A673 (cell line): ENCODE measurements at regions not wholly inside any gene's neighbourhood (a gene's known extent, or its start where the extent isn't known, plus 50 kb on each side); places are given as distances from the start of the nearest gene placed in this dataset.

Experiments used
- BruUV-seq: library from RNA; stranded (reverse); fragments of 400-500 nt; replicated peaks from 2 replicates; lab custom pipeline; 2021; lab: Mats Ljungman, UMichigan
- CTCF ChIA-PET: fragments of 300-600 bp; sonication (Branson Sonifier 250); formaldehyde crosslinking; loops from one replicate; lab custom pipeline; 2022; ENCODE audit warnings: antibody characterized with exemption; lab: Charles Lee
- POLR2A ChIA-PET: fragments of 300-600 bp; sonication (Branson Sonifier 250); formaldehyde crosslinking; loops from one replicate; lab custom pipeline; 2022; ENCODE audit warnings: antibody characterized with exemption; ENCODE audit not compliant: low non-redundant PET; lab: Charles Lee
- DNase-seq: peaks from one replicate; pipeline ENCODE4 v3.0.0-alpha.2; 2015; ENCODE audit warnings: low spot score
- H3K27ac ChIP-seq: fragments of 200-600 bp; sonication (generic); 2 replicates; pipeline ENCODE4 v1.5.1; 2016; ENCODE audit warnings: mixed run types, low read depth, mild to moderate bottlenecking, mixed read lengths, antibody characterized with exemption, low read length; ENCODE audit not compliant: poor library complexity, severe bottlenecking
- H3K27me3 ChIP-seq: fragments of 200-600 bp; sonication (generic); replicated peaks from 2 replicates; pipeline ENCODE4 v1.6.1; 2017; ENCODE audit warnings: mixed run types, low read depth, mild to moderate bottlenecking, mixed read lengths, antibody characterized with exemption, low read length; ENCODE audit not compliant: insufficient read depth, poor library complexity
- H3K36me3 ChIP-seq: fragments of 200-600 bp; sonication (generic); 2 replicates; pipeline ENCODE4 v1.6.1; 2016; ENCODE audit warnings: mixed run types, mild to moderate bottlenecking, mixed read lengths, antibody characterized with exemption, low read length; ENCODE audit not compliant: insufficient read depth, poor library complexity, severe bottlenecking
- H3K4me1 ChIP-seq: fragments of 200-600 bp; sonication (generic); 2 replicates; pipeline ENCODE4 v1.6.1; 2017; ENCODE audit warnings: mixed run types, mild to moderate bottlenecking, mixed read lengths, antibody characterized with exemption, low read length; ENCODE audit not compliant: insufficient read depth, poor library complexity, severe bottlenecking
- H3K4me3 ChIP-seq: fragments of 200-600 bp; sonication (generic); 2 replicates; pipeline ENCODE4 v1.5.1; 2016; ENCODE audit warnings: low read depth, mixed run types, mild to moderate bottlenecking, mixed read lengths, low read length; ENCODE audit not compliant: poor library complexity, severe bottlenecking
- H3K9me3 ChIP-seq: fragments of 200-600 bp; sonication (generic); 2 replicates; pipeline ENCODE4 v1.6.1; 2016; ENCODE audit warnings: mixed run types, low read depth, mild to moderate bottlenecking, mixed read lengths, antibody characterized with exemption, low read length; ENCODE audit not compliant: poor library complexity, severe bottlenecking
- CTCF ChIP-seq: fragments of 300-800, 200-600 bp; sonication (generic); conservative IDR thresholded peaks from 2 replicates; pipeline ENCODE4 v1.5.1; 2017; ENCODE audit warnings: low read depth, mild to moderate bottlenecking, antibody characterized with exemption, low read length, moderate library complexity, mixed read lengths
- EZH2 ChIP-seq: fragments of 200-600 bp; sonication (generic); IDR thresholded peaks from 2 replicates; pipeline ENCODE4 v1.6.1; 2017; ENCODE audit warnings: borderline replicate concordance, low read depth, mild to moderate bottlenecking, mixed read lengths, antibody characterized with exemption, low read length; ENCODE audit not compliant: poor library complexity, severe bottlenecking
- intact Hi-C: fragments of 100-400 bp; cut with micrococcal nuclease; formaldehyde crosslinking; loops from one replicate; pipeline ENCODE4 v1.10.0; 2022; ENCODE audit not compliant: unreplicated experiment

DNA sequence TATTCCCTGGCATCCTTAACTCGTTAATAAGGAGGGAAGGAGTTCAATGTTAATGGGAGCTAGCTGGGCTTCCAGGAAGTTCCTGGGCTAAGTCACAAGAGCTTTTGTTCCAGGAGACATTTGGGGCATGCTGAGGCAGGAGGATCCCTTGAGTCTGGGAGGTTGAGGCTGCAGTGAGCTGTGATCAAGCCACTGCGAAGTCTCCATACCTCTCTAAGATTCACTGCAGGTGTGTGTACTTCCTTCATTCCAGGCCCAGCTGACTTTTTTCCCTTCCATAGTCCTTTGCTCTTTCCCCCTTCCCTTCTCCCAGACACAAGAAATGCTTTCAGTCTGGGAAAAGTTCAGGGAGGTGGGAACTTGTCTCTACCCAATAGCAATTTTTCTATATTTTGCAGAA is 489.8 kb downstream of the NPIPA7 start:
- ChIA-PET POLR2A (no interaction called here), CTCF (no interaction called here)
- Histone ChIP-seq H3K27ac (no peak overlapping the region), H3K4me3 (no peak overlapping the region), H3K4me1 (no peaks in the 10 kb centered on the region), H3K36me3 (no peaks in the 10 kb centered on the region), H3K9me3 (no peaks in the 10 kb centered on the region), H3K27me3 (no peaks in the 10 kb centered on the region)
- no peak for DNase-seq
- BruUV-seq, result no TSS peak
- TF ChIP-seq EZH2, result no peak
- no peak for TF ChIP-seq CTCF
- intact Hi-C loops, result loop anchor here (10.0 kb wide), 1 partner anchor 596 kb away; no protein-coding TSS in a partner anchor

DNA sequence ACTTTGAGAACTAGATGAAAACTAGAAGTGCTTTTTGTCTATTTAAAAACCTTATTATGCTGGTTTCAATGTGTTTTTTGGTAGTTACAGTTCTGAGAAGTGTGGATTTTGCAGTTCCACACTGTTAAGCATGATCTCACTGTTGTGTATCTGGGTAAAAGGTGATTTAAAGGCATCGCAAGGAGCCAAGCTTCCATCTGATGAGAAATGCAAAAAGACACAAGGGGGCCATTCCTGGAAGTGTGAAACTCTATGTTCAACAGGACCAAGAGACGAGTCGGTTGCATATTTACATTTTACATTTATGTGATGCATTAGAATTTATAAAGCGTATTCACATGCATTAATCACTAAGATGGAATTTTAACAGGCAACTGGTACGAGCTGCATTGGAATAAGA is 490.8 kb downstream of the NPIPA7 start:
- Histone ChIP-seq H3K9me3 (no peaks in the 10 kb centered on the region), H3K4me3 (no peak overlapping the region), H3K4me1 (no peaks in the 10 kb centered on the region), H3K36me3 (no peaks in the 10 kb centered on the region), H3K27me3 (no peaks in the 10 kb centered on the region), H3K27ac (no peak overlapping the region)
- POLR2A ChIA-PET, result no interaction called here
- BruUV-seq, result no TSS peak
- DNase-seq, result no peak
- TF ChIP-seq EZH2 (no peak), CTCF (no peak)
- intact Hi-C loops, result loop anchor here (10.0 kb wide), 1 partner anchor 595 kb away; no protein-coding TSS in a partner anchor
- CTCF ChIA-PET, result no interaction called here

DNA sequence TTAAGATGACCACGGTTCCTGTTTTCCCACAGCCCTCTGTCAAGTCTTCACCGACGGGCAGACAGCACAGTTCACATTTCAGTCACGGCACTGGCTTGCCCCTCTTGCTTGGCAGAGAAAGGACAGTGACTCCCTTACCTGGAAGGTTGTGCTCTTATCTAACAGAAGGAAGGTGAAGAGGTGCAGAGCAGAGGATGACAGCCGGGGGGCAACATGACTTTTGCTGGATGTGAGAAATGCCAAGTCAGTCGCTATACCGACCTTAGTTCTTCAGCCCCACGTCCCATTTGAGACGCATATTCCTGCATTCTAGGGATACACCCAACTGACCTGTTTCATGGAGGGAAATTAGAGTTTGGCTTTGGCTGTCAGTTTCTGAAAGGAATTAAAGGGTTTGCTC is 492.3 kb downstream of the NPIPA7 start:
- BruUV-seq, result no TSS peak
- POLR2A ChIA-PET, result no interaction called here
- no peak overlapping the region for H3K27ac ChIP-seq
- CTCF ChIA-PET, result no interaction called here
- H3K4me1 ChIP-seq, result no peaks in the 10 kb centered on the region
- no peak for DNase-seq
- intact Hi-C loops, result no loop called here
- TF ChIP-seq CTCF, result no peak
- no peak for TF ChIP-seq EZH2
- H3K9me3 ChIP-seq, result no peaks in the 10 kb centered on the region
- H3K27me3 ChIP-seq, result no peaks in the 10 kb centered on the region
- H3K4me3 ChIP-seq, result no peak overlapping the region
- no peaks in the 10 kb centered on the region for H3K36me3 ChIP-seq
